SU-DHL-6 (cell line): ENCODE measurements at regions not wholly inside any gene's neighbourhood (a gene's known extent, or its start where the extent isn't known, plus 50 kb on each side); places are given as distances from the start of the nearest gene placed in this dataset.

Source experiments
- H2AFZ ChIP-seq: fragments of 200-600 bp; sonication (generic); 2 replicates; pipeline ENCODE4 v1.6.1; 2014; ENCODE audit warnings: low read depth, mild to moderate bottlenecking, moderate library complexity, mixed read lengths, antibody characterized with exemption, low read length; ENCODE audit not compliant: severe bottlenecking
- H3F3A ChIP-seq: fragments of 200-600 bp; shearing (Covaris generic); 2 replicates; pipeline ENCODE4 v1.6.0; 2016; ENCODE audit warnings: antibody characterized with exemption, mild to moderate bottlenecking; ENCODE audit not compliant: insufficient read depth
- H3K27ac ChIP-seq: fragments of 200-600 bp; sonication (generic); 2 replicates; pipeline ENCODE4 v1.5.1; 2016; ENCODE audit warnings: low read depth, mild to moderate bottlenecking, low read length, moderate library complexity, mixed read lengths
- H3K27me3 ChIP-seq: fragments of 200-600 bp; sonication (generic), shearing (Covaris generic); 2 replicates; pipeline ENCODE4 v1.6.0; 2014; ENCODE audit warnings: mild to moderate bottlenecking, low read length
- H3K36me3 ChIP-seq: fragments of 200-600 bp; sonication (generic); 2 replicates; pipeline ENCODE4 v1.6.1; 2014; ENCODE audit warnings: mild to moderate bottlenecking, low read length, mixed read lengths
- H3K4me2 ChIP-seq: fragments of 300-600, 200-600 bp; shearing (Covaris generic), sonication (generic); 2 replicates; pipeline ENCODE4 v1.6.0; 2014; ENCODE audit warnings: low read length, low read depth, mild to moderate bottlenecking; ENCODE audit not compliant: poor library complexity, severe bottlenecking
- H3K4me3 ChIP-seq: fragments of 200-600 bp; sonication (generic); 2 replicates; pipeline ENCODE4 v1.5.1; 2014; ENCODE audit warnings: antibody characterized with exemption, low read length, mild to moderate bottlenecking, mixed read lengths; ENCODE audit not compliant: insufficient read depth, poor library complexity, severe bottlenecking
- H3K79me2 ChIP-seq: fragments of 200-600 bp; sonication (generic); 2 replicates; pipeline ENCODE4 v1.6.1; 2014; ENCODE audit warnings: mild to moderate bottlenecking, low read length, moderate library complexity; ENCODE audit not compliant: insufficient read depth
- H3K9ac ChIP-seq: fragments of 200-600 bp; sonication (generic); 2 replicates; pipeline ENCODE4 v1.7.0; 2014; ENCODE audit warnings: mild to moderate bottlenecking, low read length
- H3K9me2 ChIP-seq: fragments of 200-600 bp; sonication (generic); replicated peaks from 2 replicates; pipeline ENCODE4 v1.6.1; 2014; ENCODE audit warnings: low read length; ENCODE audit not compliant: insufficient read depth
- H3K9me3 ChIP-seq: fragments of 200-600 bp; sonication (generic); 2 replicates; pipeline ENCODE4 v1.6.1; 2014; ENCODE audit warnings: low read length, mixed read lengths; ENCODE audit not compliant: insufficient read depth
- H4K20me1 ChIP-seq: fragments of 200-600 bp; sonication (generic); 2 replicates; pipeline ENCODE4 v1.6.1; 2014; ENCODE audit warnings: low read depth, mild to moderate bottlenecking, antibody characterized with exemption, low read length, moderate library complexity, mixed read lengths
- CTCF ChIP-seq: fragments of 200-600 bp; sonication (generic); IDR thresholded peaks from one replicate; pipeline ENCODE4 v1.5.1; 2017; ENCODE audit warnings: antibody characterized with exemption, mild to moderate bottlenecking, low read length, moderate library complexity; ENCODE audit not compliant: insufficient read depth, poor library complexity, severe bottlenecking
- EZH2phosphoT487 ChIP-seq: fragments of 200-600 bp; sonication (generic), shearing (Covaris generic); conservative IDR thresholded peaks from 2 replicates; pipeline ENCODE4 v1.6.1; 2018; ENCODE audit warnings: mild to moderate bottlenecking, antibody characterized with exemption, low read length, moderate library complexity, mixed read lengths

- Histone ChIP-seq H3K27me3 (no peaks in the 10 kb centered on the region), H2AFZ (no peak overlapping the region), H3K4me3 (no peak overlapping the region), H3K79me2 (no peaks in the 10 kb centered on the region), H3K9ac (no peak overlapping the region), H3K9me3 (no peaks in the 10 kb centered on the region), H3K36me3 (no peaks in the 10 kb centered on the region), H3F3A (no peaks in the 10 kb centered on the region), H3K9me2 (no peaks in the 10 kb centered on the region), H3K4me2 (no peak overlapping the region), H4K20me1 (no peaks in the 10 kb centered on the region), H3K27ac (no peak overlapping the region)
- TF ChIP-seq EZH2phosphoT487 (no peak), CTCF (no peak)
Observed at GRCh38 chr10:36448760-36449691, 676.4 kb upstream of the ANKRD30A start.

- no peaks in the 10 kb centered on the region for H4K20me1 ChIP-seq
- no peak overlapping the region for H3K27ac ChIP-seq
- no peaks in the 10 kb centered on the region for H3K9me3 ChIP-seq
- TF ChIP-seq EZH2phosphoT487 (no peak), CTCF (no peak)
- H3K4me3 ChIP-seq = no peak overlapping the region
- H3K27me3 ChIP-seq = no peaks in the 10 kb centered on the region
- H3F3A ChIP-seq = no peaks in the 10 kb centered on the region
- no peaks in the 10 kb centered on the region for H3K36me3 ChIP-seq
- H3K4me2 ChIP-seq = no peak overlapping the region
- H2AFZ ChIP-seq = no peak overlapping the region
- H3K9me2 ChIP-seq = no peaks in the 10 kb centered on the region
- H3K79me2 ChIP-seq = no peaks in the 10 kb centered on the region
- no peak overlapping the region for H3K9ac ChIP-seq
Observed at GRCh38 chr10:36446881-36447280, 678.5 kb upstream of the ANKRD30A start.

GRCh38 chr10:36443233-36443632 lies 682.2 kb upstream of the ANKRD30A start:
- Histone ChIP-seq H3K9me3 (no peaks in the 10 kb centered on the region), H3K9me2 (0 out of 2 replicates have a peak, but pooled peaks cover 6% of the 10 kb centered on the region), H4K20me1 (no peaks in the 10 kb centered on the region), H3K4me3 (no peak overlapping the region), H3K27me3 (no peaks in the 10 kb centered on the region), H3K27ac (no peak overlapping the region), H3F3A (no peaks in the 10 kb centered on the region), H3K36me3 (no peaks in the 10 kb centered on the region), H3K9ac (no peak overlapping the region), H3K4me2 (no peak overlapping the region), H2AFZ (no peak overlapping the region), H3K79me2 (no peaks in the 10 kb centered on the region)
- no peak for TF ChIP-seq EZH2phosphoT487
- no peak for TF ChIP-seq CTCF
